Upper lobe of left lung (tissue), 6 donors: ENCODE measurements at regions not wholly inside any gene's neighbourhood (a gene's known extent, or its start where the extent isn't known, plus 50 kb on each side); places are given as distances from the start of the nearest gene placed in this dataset.

Experiments used
- ATAC-seq, 2 donors: fragments of 200-7000 bp; cut with Tn5 transposase; one replicate each; pipeline ENCODE4 v1.9.1; 2022; ENCODE audit warnings: mild to moderate bottlenecking in 2 of 2, moderate library complexity in 2 of 2; ENCODE audit not compliant: low FRiP score in 2 of 2
- DNase-seq, 2 donors: peaks; one replicate each; pipeline ENCODE4 v3.0.0-alpha.2; 2019 to 2020
- H3K27ac ChIP-seq, 4 donors: fragments of 200-600 bp; sonication (generic); one replicate each; pipeline ENCODE4 v1.5.1; 2016 to 2019
- H3K27me3 ChIP-seq, 4 donors: fragments of 200-600 bp; sonication (generic); one replicate each; pipeline ENCODE4 v1.5.1; 2017 to 2019
- H3K36me3 ChIP-seq, 4 donors: fragments of 200-600 bp; sonication (generic); one replicate each; pipeline ENCODE4 v1.5.1; 2016 to 2019
- H3K4me1 ChIP-seq, 4 donors: fragments of 200-600 bp; sonication (generic); one replicate each; pipeline ENCODE4 v1.5.1; 2018 to 2019
- H3K4me3 ChIP-seq, 4 donors: fragments of 200-600 bp; sonication (generic); one replicate each; pipeline ENCODE4 v1.5.1; 2017 to 2019; ENCODE audit warnings: mild to moderate bottlenecking in 2 of 4, moderate library complexity in 1 of 4
- H3K9me3 ChIP-seq, 4 donors: fragments of 200-600 bp; sonication (generic); one replicate each; pipeline ENCODE4 v1.5.1; 2018 to 2019
- CTCF ChIP-seq, 6 experiments: fragments of 450-650 bp in 4 of 6; fragments of 200-600 bp in 2 of 6; sonication (generic) in 2 of 6; IDR thresholded peaks; one replicate each; pipeline ENCODE4 v1.5.1; 2016 to 2019; ENCODE audit warnings: antibody characterized with exemption in 6 of 6
- EP300 ChIP-seq, 4 donors: sonication (generic); formaldehyde crosslinking; IDR thresholded peaks; one replicate each; pipeline ENCODE4 v1.5.1; 2017; ENCODE audit warnings: antibody characterized with exemption in 4 of 4, control low read depth in 2 of 4
- POLR2A ChIP-seq, 4 donors: fragments of 450-650 bp; IDR thresholded peaks; one replicate each; pipeline ENCODE4 v1.5.1; 2016 to 2017; ENCODE audit warnings: antibody characterized with exemption in 4 of 4, mild to moderate bottlenecking in 2 of 4
- POLR2AphosphoS5 ChIP-seq, 2 donors: sonication (generic); formaldehyde crosslinking; IDR thresholded peaks; one replicate each; pipeline ENCODE4 v1.5.1; 2017; ENCODE audit warnings: antibody characterized with exemption in 2 of 2
- WGBS, 2 donors: methylation state at CpG; one replicate each; pipeline ENCODE4 v1.1.5; 2017 to 2018; 5-methylcytosine and 5-hydroxymethylcytosine counted together
- donor health status: DM: no; HTN: no; CAD: no; lungs with moderate emphysema.
- donor health status: DM: no; HTN: yes; CAD: no; lungs with severe emphysema.

GRCh38 chr10:128587689-128588088, 461.5 kb upstream of the MKI67 start:
- 76 to 89% methylated on average over 3 of the region's 3 CpGs for WGBS, 2 donors
- ATAC-seq: no peak
- Histone ChIP-seq H3K9me3 (no peaks in the 10 kb centered on the region), H3K27me3 (no peaks in the 10 kb centered on the region), H3K36me3 (no peaks in the 10 kb centered on the region), H3K4me1 (no peaks in the 10 kb centered on the region), H3K27ac (no peak overlapping the region), H3K4me3 (no peak overlapping the region)
- TF ChIP-seq POLR2AphosphoS5 (IDR thresholded peaks at IDR 0.05) (no peak), CTCF (IDR thresholded peaks at IDR 0.05) (no peak), POLR2A (IDR thresholded peaks at IDR 0.05) (no peak), EP300 (IDR thresholded peaks at IDR 0.05) (no peak)
- DNase-seq: no peak

- H3K4me1 ChIP-seq: no peaks in the 10 kb centered on the region
- TF ChIP-seq POLR2A (IDR thresholded peaks at IDR 0.05) (no peak), EP300 (IDR thresholded peaks at IDR 0.05) (no peak), CTCF (IDR thresholded peaks at IDR 0.05) (no peak), POLR2AphosphoS5 (IDR thresholded peaks at IDR 0.05) (no peak)
- H3K4me3 ChIP-seq: no peak overlapping the region
- no peak for DNase-seq
- H3K9me3 ChIP-seq: no peaks in the 10 kb centered on the region
- no peaks in the 10 kb centered on the region for H3K36me3 ChIP-seq
- H3K27ac ChIP-seq: no peak overlapping the region
- no peaks in the 10 kb centered on the region for H3K27me3 ChIP-seq
- ATAC-seq: no peak
Observed at GRCh38 chr10:128588402-128588801, 462.2 kb upstream of the MKI67 start.

GRCh38 chr10:128594688-128595087, 468.5 kb upstream of the MKI67 start:
- Histone ChIP-seq H3K36me3 (no peaks in the 10 kb centered on the region), H3K27me3 (no peaks in the 10 kb centered on the region), H3K9me3 (no peaks in the 10 kb centered on the region), H3K4me1 (no peaks in the 10 kb centered on the region), H3K27ac (no peak overlapping the region), H3K4me3 (no peak overlapping the region)
- DNase-seq (no peak), ATAC-seq (no peak)
- 95 to 100% methylated on average over 1 of the region's 1 CpG for WGBS, 2 donors
- TF ChIP-seq EP300 (IDR thresholded peaks at IDR 0.05) (no peak), POLR2A (IDR thresholded peaks at IDR 0.05) (no peak), CTCF (IDR thresholded peaks at IDR 0.05) (no peak), POLR2AphosphoS5 (IDR thresholded peaks at IDR 0.05) (no peak)

- Histone ChIP-seq H3K9me3 (no peaks in the 10 kb centered on the region), H3K4me1 (no peaks in the 10 kb centered on the region), H3K36me3 (no peaks in the 10 kb centered on the region), H3K27me3 (no peaks in the 10 kb centered on the region), H3K4me3 (no peak overlapping the region), H3K27ac (no peak overlapping the region)
- ATAC-seq (no peak), DNase-seq (no peak)
- WGBS, 2 donors: 83 to 90% methylated on average over 4 of the region's 4 CpGs
- no peak for TF ChIP-seq POLR2A (IDR thresholded peaks at IDR 0.05)
- TF ChIP-seq POLR2AphosphoS5 (IDR thresholded peaks at IDR 0.05): no peak
- TF ChIP-seq EP300 (IDR thresholded peaks at IDR 0.05): no peak
- TF ChIP-seq CTCF (IDR thresholded peaks at IDR 0.05): no peak
Observed at GRCh38 chr10:128596906-128597305, 470.7 kb upstream of the MKI67 start.

- no peak overlapping the region for H3K27ac ChIP-seq
- WGBS, 2 donors: 68 to 80% methylated on average over 2 of the region's 2 CpGs
- no peaks in the 10 kb centered on the region for H3K9me3 ChIP-seq
- no peaks in the 10 kb centered on the region for H3K27me3 ChIP-seq
- TF ChIP-seq POLR2AphosphoS5 (IDR thresholded peaks at IDR 0.05) (no peak), POLR2A (IDR thresholded peaks at IDR 0.05) (no peak), EP300 (IDR thresholded peaks at IDR 0.05) (no peak), CTCF (IDR thresholded peaks at IDR 0.05) (no peak)
- DNase-seq (no peak), ATAC-seq (no peak)
- H3K36me3 ChIP-seq: no peaks in the 10 kb centered on the region
- H3K4me1 ChIP-seq: no peaks in the 10 kb centered on the region
- H3K4me3 ChIP-seq: no peak overlapping the region
Observed at GRCh38 chr10:128599030-128599429, 472.8 kb upstream of the MKI67 start.
